Bronchial epithelial cell (primary cell): ENCODE measurements at regions not wholly inside any gene's neighbourhood (a gene's known extent, or its start where the extent isn't known, plus 50 kb on each side); places are given as distances from the start of the nearest gene placed in this dataset.
A peak's percentile ranks its signal among the peaks of the same experiment; 100 is the strongest.

Source experiments
- DNase-seq: peaks from one replicate; pipeline ENCODE4 v3.0.0-alpha.2; 2010; ENCODE audit warnings: low read depth
- FAIRE-seq: peaks from 2 replicates; lab custom pipeline; 2011; peaks lifted over from hg19 to GRCh38; lab: Jason Lieb, UNC
- H3K27me3 ChIP-seq: 2 replicates; pipeline ENCODE4 v1.5.1; 2011; ENCODE audit warnings: low read length; ENCODE audit not compliant: control insufficient read depth, insufficient read depth
- H3K36me3 ChIP-seq: 2 replicates; pipeline ENCODE4 v1.5.1; 2011; ENCODE audit warnings: low read length; ENCODE audit not compliant: control insufficient read depth, insufficient read depth
- H3K4me3 ChIP-seq: 2 replicates; pipeline ENCODE4 v1.5.1; 2011; ENCODE audit warnings: mild to moderate bottlenecking, low read depth, low read length, control low read depth
- TF ChIP-seq, protein P1 (sequence below): IDR thresholded peaks from 2 replicates; pipeline ENCODE4 v1.5.1; 2011; ENCODE audit warnings: mild to moderate bottlenecking, moderate library complexity, low read length, control low read depth, inconsistent platforms; ENCODE audit not compliant: insufficient read depth, severe bottlenecking

DNA sequence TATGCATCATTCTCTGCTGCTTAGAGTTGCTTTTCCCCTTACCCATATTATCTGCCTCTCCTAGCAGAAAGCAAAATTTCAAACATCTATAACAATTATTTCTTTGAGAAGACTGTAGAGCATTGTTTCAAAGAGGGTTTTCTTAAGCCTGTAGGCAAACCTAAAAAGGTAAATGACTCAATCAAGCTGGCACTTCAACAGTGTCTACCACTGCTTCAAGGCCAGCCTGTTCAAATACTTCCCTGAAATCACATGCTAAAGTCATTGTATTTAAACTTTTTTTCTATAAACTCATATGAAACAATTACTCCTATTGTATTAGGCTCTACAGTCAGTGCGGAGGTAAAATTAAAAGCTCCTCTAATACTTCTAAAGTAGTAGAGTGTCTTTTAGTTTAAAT lies 87.1 kb downstream of the OGFRL1 start:
- no peak for FAIRE-seq
- Histone ChIP-seq H3K27me3 (no peaks in the 10 kb centered on the region), H3K36me3 (peaks cover 2% of the 10 kb centered on the region), H3K4me3 (no peak overlapping the region)
- TF ChIP-seq, protein P1, sequence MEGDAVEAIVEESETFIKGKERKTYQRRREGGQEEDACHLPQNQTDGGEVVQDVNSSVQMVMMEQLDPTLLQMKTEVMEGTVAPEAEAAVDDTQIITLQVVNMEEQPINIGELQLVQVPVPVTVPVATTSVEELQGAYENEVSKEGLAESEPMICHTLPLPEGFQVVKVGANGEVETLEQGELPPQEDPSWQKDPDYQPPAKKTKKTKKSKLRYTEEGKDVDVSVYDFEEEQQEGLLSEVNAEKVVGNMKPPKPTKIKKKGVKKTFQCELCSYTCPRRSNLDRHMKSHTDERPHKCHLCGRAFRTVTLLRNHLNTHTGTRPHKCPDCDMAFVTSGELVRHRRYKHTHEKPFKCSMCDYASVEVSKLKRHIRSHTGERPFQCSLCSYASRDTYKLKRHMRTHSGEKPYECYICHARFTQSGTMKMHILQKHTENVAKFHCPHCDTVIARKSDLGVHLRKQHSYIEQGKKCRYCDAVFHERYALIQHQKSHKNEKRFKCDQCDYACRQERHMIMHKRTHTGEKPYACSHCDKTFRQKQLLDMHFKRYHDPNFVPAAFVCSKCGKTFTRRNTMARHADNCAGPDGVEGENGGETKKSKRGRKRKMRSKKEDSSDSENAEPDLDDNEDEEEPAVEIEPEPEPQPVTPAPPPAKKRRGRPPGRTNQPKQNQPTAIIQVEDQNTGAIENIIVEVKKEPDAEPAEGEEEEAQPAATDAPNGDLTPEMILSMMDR = no peak
- DNase-seq = peak; percentile 63

DNA sequence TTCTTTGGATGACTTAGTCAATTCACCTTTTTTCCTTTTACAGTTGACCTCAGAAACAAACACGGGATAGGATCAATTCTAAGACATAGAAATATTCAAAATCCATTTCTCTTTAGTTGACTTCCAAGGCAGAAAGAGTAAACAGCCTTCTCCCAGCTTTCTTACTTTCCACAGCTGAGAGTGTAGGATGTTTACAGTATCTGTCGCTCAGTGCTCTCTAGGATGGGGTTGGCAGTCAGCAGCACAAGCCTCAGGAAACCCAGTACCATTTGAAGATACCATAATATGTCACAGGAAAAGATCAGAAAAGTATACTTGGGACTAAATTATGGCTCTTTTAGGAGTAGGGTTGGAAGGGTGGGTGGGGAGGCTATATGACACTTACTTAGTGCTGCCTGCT lies 88.2 kb downstream of the OGFRL1 start:
- no peaks in the 10 kb centered on the region for H3K27me3 ChIP-seq
- H3K36me3 ChIP-seq = peaks cover 2% of the 10 kb centered on the region
- TF ChIP-seq, protein P1 = no peak
- no peak overlapping the region for H3K4me3 ChIP-seq
- FAIRE-seq (no peak), DNase-seq (no peak)

DNA sequence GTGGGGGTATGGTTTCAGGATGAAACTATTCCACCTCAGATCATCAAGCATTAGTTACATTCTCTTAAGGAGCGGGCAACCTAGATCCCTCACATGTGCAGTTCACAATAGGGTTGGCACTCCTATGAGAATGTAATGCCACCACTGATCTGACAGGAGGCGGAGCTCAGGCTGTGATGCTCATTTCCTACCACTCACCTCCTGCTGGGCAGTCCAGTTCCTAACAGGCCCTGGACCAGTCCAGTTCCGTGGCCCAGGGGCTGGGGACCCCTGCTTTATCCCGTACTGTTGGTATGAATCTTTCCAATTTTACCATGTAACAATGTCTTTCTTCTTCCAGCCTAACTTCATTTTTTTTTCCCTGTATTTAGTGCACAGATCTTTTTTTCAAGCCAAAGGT lies 94.9 kb downstream of the OGFRL1 start:
- no peaks in the 10 kb centered on the region for H3K36me3 ChIP-seq
- FAIRE-seq = peak; percentile 18
- no peak for DNase-seq
- TF ChIP-seq, protein P1 = peak; percentile 3
- H3K27me3 ChIP-seq = no peaks in the 10 kb centered on the region
- no peak overlapping the region for H3K4me3 ChIP-seq

DNA sequence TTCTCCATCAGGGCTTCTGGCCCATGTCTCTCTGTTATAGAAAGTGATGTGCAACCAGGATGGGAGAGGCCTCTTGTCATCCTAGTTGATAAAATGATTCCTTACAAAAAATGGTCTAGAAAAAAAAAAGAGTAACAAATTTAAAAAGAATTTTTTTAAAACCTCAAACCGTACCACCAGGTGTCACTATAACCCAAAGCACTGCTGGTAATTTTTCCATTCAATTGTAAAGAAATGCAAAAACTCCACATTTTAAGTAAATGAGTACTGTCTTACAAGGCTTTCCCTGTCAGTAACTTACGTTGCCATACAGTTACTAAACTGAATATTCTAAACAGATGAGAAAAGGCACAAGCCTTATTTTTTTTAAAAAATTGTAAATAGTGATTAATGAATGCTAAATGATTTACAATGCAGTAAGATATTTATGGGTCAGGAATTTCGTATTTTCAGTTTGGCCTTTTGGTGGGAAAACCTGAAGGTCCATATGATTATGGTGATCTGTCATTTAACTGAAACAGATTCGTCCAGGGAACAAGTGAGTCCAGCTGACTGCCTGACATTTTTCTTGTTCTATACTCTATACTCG lies 95.4 kb downstream of the OGFRL1 start:
- FAIRE-seq = no peak
- TF ChIP-seq, protein P1 = peak; percentile 37
- no peaks in the 10 kb centered on the region for H3K36me3 ChIP-seq
- peak; percentile 57 for DNase-seq
- H3K4me3 ChIP-seq = no peak overlapping the region
- no peaks in the 10 kb centered on the region for H3K27me3 ChIP-seq

DNA sequence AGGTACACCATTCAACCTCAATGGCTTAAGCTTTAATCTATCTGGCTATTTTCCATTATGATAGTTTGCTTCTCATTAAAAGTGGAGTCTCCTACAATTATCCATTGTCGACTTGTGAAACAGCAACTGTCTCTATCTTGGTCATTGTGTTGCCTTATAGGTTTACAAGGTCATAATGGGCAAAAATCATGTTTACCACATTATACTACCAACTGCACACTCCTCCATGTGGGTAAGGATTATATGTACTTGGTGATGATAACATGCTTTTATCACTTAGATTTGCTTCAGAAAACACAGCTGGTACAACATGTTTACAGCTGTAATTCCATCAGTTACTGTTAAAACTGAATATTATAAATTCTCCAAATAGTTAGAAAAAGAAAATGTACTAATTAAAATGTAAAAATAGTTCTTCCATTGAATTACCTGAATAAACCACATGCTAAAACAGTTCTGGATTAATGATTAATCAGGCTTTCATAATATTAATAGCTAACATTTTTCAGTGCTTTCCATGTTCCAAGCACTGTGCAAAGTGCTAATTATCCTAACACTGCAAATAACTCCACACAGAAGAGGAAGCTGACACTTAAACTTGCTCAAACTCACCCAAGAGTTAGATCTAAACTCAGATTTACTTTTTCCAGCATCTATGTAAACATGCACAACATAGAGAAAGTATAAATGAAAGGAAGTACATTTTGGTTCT lies 96.7 kb downstream of the OGFRL1 start:
- TF ChIP-seq, protein P1 = no peak
- H3K36me3 ChIP-seq = no peaks in the 10 kb centered on the region
- no peak for DNase-seq
- no peaks in the 10 kb centered on the region for H3K27me3 ChIP-seq
- H3K4me3 ChIP-seq = no peak overlapping the region
- FAIRE-seq = no peak
